ENCODE measurements at regions not wholly inside any gene's neighbourhood (a gene's known extent, or its start where the extent isn't known, plus 50 kb on each side); places are given as distances from the start of the nearest gene placed in this dataset.

DNA sequence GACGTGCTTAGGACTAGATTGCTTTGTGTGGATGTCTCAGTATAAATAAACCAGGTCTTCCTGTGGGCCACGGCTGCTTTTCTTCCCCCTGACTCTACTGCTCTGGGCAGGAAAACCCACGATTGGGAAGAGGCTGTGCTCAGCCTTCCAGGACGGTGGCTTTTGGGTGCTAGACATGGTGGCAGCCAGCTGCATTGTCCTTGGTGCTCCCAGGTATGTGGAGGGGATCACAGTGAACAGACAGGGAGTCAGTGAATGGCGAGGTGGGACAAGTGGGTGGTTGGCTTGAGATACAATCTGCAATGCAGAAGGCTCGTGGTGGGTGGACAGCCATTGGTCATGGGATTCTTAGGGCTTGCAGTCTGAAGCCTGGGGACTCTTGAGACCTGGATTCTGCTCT, 366.3 kb downstream of the AACS start:
- TF ChIP-seq, protein P1, sequence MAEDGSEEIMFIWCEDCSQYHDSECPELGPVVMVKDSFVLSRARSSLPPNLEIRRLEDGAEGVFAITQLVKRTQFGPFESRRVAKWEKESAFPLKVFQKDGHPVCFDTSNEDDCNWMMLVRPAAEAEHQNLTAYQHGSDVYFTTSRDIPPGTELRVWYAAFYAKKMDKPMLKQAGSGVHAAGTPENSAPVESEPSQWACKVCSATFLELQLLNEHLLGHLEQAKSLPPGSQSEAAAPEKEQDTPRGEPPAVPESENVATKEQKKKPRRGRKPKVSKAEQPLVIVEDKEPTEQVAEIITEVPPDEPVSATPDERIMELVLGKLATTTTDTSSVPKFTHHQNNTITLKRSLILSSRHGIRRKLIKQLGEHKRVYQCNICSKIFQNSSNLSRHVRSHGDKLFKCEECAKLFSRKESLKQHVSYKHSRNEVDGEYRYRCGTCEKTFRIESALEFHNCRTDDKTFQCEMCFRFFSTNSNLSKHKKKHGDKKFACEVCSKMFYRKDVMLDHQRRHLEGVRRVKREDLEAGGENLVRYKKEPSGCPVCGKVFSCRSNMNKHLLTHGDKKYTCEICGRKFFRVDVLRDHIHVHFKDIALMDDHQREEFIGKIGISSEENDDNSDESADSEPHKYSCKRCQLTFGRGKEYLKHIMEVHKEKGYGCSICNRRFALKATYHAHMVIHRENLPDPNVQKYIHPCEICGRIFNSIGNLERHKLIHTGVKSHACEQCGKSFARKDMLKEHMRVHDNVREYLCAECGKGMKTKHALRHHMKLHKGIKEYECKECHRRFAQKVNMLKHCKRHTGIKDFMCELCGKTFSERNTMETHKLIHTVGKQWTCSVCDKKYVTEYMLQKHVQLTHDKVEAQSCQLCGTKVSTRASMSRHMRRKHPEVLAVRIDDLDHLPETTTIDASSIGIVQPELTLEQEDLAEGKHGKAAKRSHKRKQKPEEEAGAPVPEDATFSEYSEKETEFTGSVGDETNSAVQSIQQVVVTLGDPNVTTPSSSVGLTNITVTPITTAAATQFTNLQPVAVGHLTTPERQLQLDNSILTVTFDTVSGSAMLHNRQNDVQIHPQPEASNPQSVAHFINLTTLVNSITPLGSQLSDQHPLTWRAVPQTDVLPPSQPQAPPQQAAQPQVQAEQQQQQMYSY (CRISPR knock-in tag; IDR thresholded peaks at IDR 0.05): no peak
- TF ChIP-seq, protein P2, sequence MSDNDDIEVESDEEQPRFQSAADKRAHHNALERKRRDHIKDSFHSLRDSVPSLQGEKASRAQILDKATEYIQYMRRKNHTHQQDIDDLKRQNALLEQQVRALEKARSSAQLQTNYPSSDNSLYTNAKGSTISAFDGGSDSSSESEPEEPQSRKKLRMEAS (CRISPR knock-in tag; IDR thresholded peaks at IDR 0.05): no peak
- TF ChIP-seq ETV6 (CRISPR knock-in tag; IDR thresholded peaks at IDR 0.05) (no peak), ZNF232 (CRISPR knock-in tag; IDR thresholded peaks at IDR 0.05) (no peak), FOXK1 (CRISPR knock-in tag; IDR thresholded peaks at IDR 0.05) (no peak), NR2C2 (CRISPR knock-in tag; IDR thresholded peaks at IDR 0.05) (no peak), SP1 (CRISPR knock-in tag; conservative IDR thresholded peaks at IDR 0.05) (no peak), MXD4 (CRISPR knock-in tag; IDR thresholded peaks at IDR 0.05; ENCODE audit: borderline replicate concordance) (no peak), RORB (CRISPR knock-in tag; IDR thresholded peaks at IDR 0.05) (no peak), OVOL2 (CRISPR knock-in tag; IDR thresholded peaks at IDR 0.05; ENCODE audit: borderline replicate concordance) (no peak), PRRX2 (CRISPR knock-in tag; IDR thresholded peaks at IDR 0.05) (no peak)
- TF ChIP-seq, protein P3, sequence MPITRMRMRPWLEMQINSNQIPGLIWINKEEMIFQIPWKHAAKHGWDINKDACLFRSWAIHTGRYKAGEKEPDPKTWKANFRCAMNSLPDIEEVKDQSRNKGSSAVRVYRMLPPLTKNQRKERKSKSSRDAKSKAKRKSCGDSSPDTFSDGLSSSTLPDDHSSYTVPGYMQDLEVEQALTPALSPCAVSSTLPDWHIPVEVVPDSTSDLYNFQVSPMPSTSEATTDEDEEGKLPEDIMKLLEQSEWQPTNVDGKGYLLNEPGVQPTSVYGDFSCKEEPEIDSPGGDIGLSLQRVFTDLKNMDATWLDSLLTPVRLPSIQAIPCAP (CRISPR knock-in tag; IDR thresholded peaks at IDR 0.05): no peak
- TF ChIP-seq, protein P4, sequence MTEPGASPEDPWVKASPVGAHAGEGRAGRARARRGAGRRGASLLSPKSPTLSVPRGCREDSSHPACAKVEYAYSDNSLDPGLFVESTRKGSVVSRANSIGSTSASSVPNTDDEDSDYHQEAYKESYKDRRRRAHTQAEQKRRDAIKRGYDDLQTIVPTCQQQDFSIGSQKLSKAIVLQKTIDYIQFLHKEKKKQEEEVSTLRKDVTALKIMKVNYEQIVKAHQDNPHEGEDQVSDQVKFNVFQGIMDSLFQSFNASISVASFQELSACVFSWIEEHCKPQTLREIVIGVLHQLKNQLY (CRISPR knock-in tag; IDR thresholded peaks at IDR 0.05): no peak
- TF ChIP-seq, protein P5, sequence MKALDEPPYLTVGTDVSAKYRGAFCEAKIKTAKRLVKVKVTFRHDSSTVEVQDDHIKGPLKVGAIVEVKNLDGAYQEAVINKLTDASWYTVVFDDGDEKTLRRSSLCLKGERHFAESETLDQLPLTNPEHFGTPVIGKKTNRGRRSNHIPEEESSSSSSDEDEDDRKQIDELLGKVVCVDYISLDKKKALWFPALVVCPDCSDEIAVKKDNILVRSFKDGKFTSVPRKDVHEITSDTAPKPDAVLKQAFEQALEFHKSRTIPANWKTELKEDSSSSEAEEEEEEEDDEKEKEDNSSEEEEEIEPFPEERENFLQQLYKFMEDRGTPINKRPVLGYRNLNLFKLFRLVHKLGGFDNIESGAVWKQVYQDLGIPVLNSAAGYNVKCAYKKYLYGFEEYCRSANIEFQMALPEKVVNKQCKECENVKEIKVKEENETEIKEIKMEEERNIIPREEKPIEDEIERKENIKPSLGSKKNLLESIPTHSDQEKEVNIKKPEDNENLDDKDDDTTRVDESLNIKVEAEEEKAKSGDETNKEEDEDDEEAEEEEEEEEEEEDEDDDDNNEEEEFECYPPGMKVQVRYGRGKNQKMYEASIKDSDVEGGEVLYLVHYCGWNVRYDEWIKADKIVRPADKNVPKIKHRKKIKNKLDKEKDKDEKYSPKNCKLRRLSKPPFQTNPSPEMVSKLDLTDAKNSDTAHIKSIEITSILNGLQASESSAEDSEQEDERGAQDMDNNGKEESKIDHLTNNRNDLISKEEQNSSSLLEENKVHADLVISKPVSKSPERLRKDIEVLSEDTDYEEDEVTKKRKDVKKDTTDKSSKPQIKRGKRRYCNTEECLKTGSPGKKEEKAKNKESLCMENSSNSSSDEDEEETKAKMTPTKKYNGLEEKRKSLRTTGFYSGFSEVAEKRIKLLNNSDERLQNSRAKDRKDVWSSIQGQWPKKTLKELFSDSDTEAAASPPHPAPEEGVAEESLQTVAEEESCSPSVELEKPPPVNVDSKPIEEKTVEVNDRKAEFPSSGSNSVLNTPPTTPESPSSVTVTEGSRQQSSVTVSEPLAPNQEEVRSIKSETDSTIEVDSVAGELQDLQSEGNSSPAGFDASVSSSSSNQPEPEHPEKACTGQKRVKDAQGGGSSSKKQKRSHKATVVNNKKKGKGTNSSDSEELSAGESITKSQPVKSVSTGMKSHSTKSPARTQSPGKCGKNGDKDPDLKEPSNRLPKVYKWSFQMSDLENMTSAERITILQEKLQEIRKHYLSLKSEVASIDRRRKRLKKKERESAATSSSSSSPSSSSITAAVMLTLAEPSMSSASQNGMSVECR (CRISPR knock-in tag; IDR thresholded peaks at IDR 0.05; ENCODE audit: borderline replicate concordance): no peak
- TF ChIP-seq, protein P6, sequence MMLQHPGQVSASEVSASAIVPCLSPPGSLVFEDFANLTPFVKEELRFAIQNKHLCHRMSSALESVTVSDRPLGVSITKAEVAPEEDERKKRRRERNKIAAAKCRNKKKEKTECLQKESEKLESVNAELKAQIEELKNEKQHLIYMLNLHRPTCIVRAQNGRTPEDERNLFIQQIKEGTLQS (CRISPR knock-in tag; conservative IDR thresholded peaks at IDR 0.05): no peak
- Mint-ChIP-seq H3K27ac (no peak overlapping the region), H3K36me3 (no peaks in the 10 kb centered on the region), H3K4me1 (peaks cover 30% of the 10 kb centered on the region), H3K9me3 (no peaks in the 10 kb centered on the region), H3K27me3 (ENCODE audit: low read depth) (no peaks in the 10 kb centered on the region), H3K4me3 (no peak overlapping the region)
- ChIA-PET POLR2A (no interaction called here), CTCF (no interaction called here)
- DNase-seq (ENCODE audit: low spot score) (no peak), ATAC-seq (no peak)

DNA sequence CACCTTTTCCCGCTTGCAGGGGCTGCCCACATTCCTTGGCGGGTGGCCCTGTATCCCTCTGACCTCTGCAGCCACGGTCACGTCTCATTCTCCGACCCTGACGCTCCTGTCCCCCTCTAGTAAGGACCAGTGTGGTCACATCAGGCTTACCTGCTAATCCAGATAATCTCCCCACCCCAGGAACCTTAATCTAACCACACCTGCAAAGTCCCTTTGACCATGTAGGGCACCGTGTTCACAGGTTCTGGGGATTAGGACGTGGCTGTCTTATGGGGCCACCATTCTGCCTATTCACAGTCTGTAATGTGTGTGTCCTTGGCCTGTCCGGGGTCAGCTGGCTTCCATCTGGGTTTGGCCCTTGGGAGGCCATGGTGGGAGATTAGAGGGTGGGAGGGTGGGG, 368.9 kb downstream of the AACS start:
- Mint-ChIP-seq H3K9me3 (no peaks in the 10 kb centered on the region), H3K36me3 (no peaks in the 10 kb centered on the region), H3K27me3 (ENCODE audit: low read depth) (no peaks in the 10 kb centered on the region), H3K27ac (no peak overlapping the region), H3K4me1 (peaks cover 35% of the 10 kb centered on the region), H3K4me3 (no peak overlapping the region)
- DNase-seq (ENCODE audit: low spot score) (no peak), ATAC-seq (no peak)
- CTCF ChIA-PET: no interaction called here
- POLR2A ChIA-PET: no interaction called here
- no peak for TF ChIP-seq ZNF317 (CRISPR knock-in tag; IDR thresholded peaks at IDR 0.05; ENCODE audit: borderline replicate concordance, low read depth)
- TF ChIP-seq ZNF138 (CRISPR knock-in tag; conservative IDR thresholded peaks at IDR 0.05): no peak
- TF ChIP-seq TP53 (CRISPR knock-in tag; IDR thresholded peaks at IDR 0.05): no peak
- TF ChIP-seq, protein P7, sequence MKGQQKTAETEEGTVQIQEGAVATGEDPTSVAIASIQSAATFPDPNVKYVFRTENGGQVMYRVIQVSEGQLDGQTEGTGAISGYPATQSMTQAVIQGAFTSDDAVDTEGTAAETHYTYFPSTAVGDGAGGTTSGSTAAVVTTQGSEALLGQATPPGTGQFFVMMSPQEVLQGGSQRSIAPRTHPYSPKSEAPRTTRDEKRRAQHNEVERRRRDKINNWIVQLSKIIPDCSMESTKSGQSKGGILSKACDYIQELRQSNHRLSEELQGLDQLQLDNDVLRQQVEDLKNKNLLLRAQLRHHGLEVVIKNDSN (CRISPR knock-in tag; IDR thresholded peaks at IDR 0.05): no peak
- no peak for TF ChIP-seq ZNF396 (CRISPR knock-in tag; IDR thresholded peaks at IDR 0.05; ENCODE audit: borderline replicate concordance)
- TF ChIP-seq SOX15 (CRISPR knock-in tag; IDR thresholded peaks at IDR 0.05): no peak
- TF ChIP-seq CREB1 (CRISPR knock-in tag; IDR thresholded peaks at IDR 0.05): no peak
